ENCODE measurements at regions not wholly inside any gene's neighbourhood (a gene's known extent, or its start where the extent isn't known, plus 50 kb on each side); places are given as distances from the start of the nearest gene placed in this dataset.

GRCh38 chr18:41660654-41661053 lies 294.4 kb upstream of the PIK3C3 start:
- dilution Hi-C loops (cut with MboI; ENCODE audit: extremely low pct_ligation_motif_present, low sequenced_read_pairs) = no loop called here
- peak overlapping the region; percentile 36 for H3K4me2 ChIP-seq (ENCODE audit: insufficient read depth, low read length)
- no peak overlapping the region for H3K4me3 ChIP-seq (replicated peaks in 1 of 3; ENCODE audit: insufficient read depth in 1 of 3, low read depth in 1 of 3, low read length in 3 of 3)
- H3K36me3 ChIP-seq (ENCODE audit: control insufficient read depth in 2 of 2, extremely low read depth in 1 of 2, insufficient read depth in 2 of 2, low read length in 2 of 2) = no peaks in the 10 kb centered on the region
- ChIA-PET POLR2A (no interaction called here), CTCF (interaction anchor here (0.7 kb wide), 1 partner anchor 21 kb away, joined by 3 read pairs; no protein-coding TSS in a partner anchor)
- no peak overlapping the region for H2AFZ ChIP-seq (ENCODE audit: low read depth, low read length)
- intact Hi-C loops (cut with micrococcal nuclease) = no loop called here
- H3K9me1 ChIP-seq (replicated peaks; ENCODE audit: control insufficient read depth, extremely low read depth, insufficient read depth, low read length) = no peaks in the 10 kb centered on the region
- BruUV-seq (replicated peaks) = no TSS peak
- DNase-seq (ENCODE audit: low read depth, low spot score) (peak; percentile 70), FAIRE-seq (peak; percentile 38)
- H3K9me3 ChIP-seq (replicated peaks; ENCODE audit: control insufficient read depth, insufficient read depth, low read length) = no peaks in the 10 kb centered on the region
- H3K4me1 ChIP-seq (ENCODE audit: control insufficient read depth, extremely low read depth, insufficient read depth, low read length) = peaks cover 8% of the 10 kb centered on the region
- no peak overlapping the region for H3K27ac ChIP-seq (ENCODE audit: insufficient read depth, low read depth, low read length)
- TF ChIP-seq FOS (IDR thresholded peaks at IDR 0.05; ENCODE audit: borderline replicate concordance, insufficient read depth, low read length) = peak; percentile 54
- no peak for TF ChIP-seq POLR2A (IDR thresholded peaks at IDR 0.05; ENCODE audit: low read depth, low read length)
- TF ChIP-seq GATA2 (IDR thresholded peaks at IDR 0.05; ENCODE audit: insufficient read depth, insufficient read length, low read depth, low read length) = peak; percentile 84
- no peaks in the 10 kb centered on the region for H3K27me3 ChIP-seq (ENCODE audit: control insufficient read depth in 2 of 2, insufficient read depth in 2 of 2, low read length in 2 of 2)
- H4K20me1 ChIP-seq (replicated peaks; ENCODE audit: control insufficient read depth, extremely low read depth, insufficient read depth, low read length) = no peaks in the 10 kb centered on the region
- no peak overlapping the region for H3K9ac ChIP-seq (replicated peaks; ENCODE audit: extremely low read depth, insufficient read depth, low read length)
- no peaks in the 10 kb centered on the region for H3K79me2 ChIP-seq (ENCODE audit: control insufficient read depth, insufficient read depth, low read length)

DNA sequence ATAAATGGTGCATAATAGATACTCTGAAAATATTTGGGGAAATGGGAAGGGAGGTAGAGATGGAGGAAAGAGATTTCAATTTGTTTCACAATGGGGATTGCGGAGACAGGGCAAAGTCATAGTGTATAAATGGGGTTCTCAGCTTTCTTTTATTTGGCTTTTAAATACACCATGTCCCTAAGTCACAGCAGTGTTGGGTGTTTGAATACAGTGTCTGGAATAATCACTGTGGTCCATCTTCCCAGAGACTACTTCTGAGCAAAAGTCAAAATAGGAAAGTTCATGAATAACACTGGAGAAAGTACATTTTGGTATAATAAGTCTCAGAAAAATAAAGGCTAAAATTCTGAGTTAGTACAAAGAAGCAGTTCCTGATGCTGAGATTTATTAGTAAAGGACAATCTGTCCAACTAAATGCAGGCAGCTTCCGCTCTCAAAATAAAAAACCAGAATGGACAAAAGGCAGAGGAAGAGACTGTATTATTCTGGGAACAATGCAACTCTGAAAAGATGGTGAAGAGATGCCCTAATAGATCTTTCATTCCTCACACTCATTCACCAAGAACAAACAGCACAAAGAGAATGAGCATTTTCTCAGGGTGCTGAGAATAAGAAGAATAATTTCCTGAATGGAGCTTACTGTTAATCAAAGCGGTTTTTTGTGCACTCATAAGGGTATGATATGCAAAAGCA lies 295.4 kb upstream of the PIK3C3 start:
- Histone ChIP-seq H3K4me3 (replicated peaks in 1 of 3; ENCODE audit: insufficient read depth in 1 of 3, low read depth in 1 of 3, low read length in 3 of 3) (no peak overlapping the region), H3K9me3 (replicated peaks; ENCODE audit: control insufficient read depth, insufficient read depth, low read length) (no peaks in the 10 kb centered on the region), H3K27ac (ENCODE audit: insufficient read depth, low read depth, low read length) (no peak overlapping the region), H3K36me3 (ENCODE audit: control insufficient read depth in 2 of 2, extremely low read depth in 1 of 2, insufficient read depth in 2 of 2, low read length in 2 of 2) (no peaks in the 10 kb centered on the region), H3K4me2 (ENCODE audit: insufficient read depth, low read length) (no peak overlapping the region), H3K4me1 (ENCODE audit: control insufficient read depth, extremely low read depth, insufficient read depth, low read length) (peaks cover 8% of the 10 kb centered on the region), H3K79me2 (ENCODE audit: control insufficient read depth, insufficient read depth, low read length) (no peaks in the 10 kb centered on the region), H3K9ac (replicated peaks; ENCODE audit: extremely low read depth, insufficient read depth, low read length) (no peak overlapping the region), H4K20me1 (replicated peaks; ENCODE audit: control insufficient read depth, extremely low read depth, insufficient read depth, low read length) (no peaks in the 10 kb centered on the region), H2AFZ (ENCODE audit: low read depth, low read length) (no peak overlapping the region), H3K9me1 (replicated peaks; ENCODE audit: control insufficient read depth, extremely low read depth, insufficient read depth, low read length) (no peaks in the 10 kb centered on the region), H3K27me3 (ENCODE audit: control insufficient read depth in 2 of 2, insufficient read depth in 2 of 2, low read length in 2 of 2) (peaks cover 0 to 2% of the 10 kb centered on the region in 2 experiments)
- ChIA-PET CTCF (no interaction called here), POLR2A (no interaction called here)
- dilution Hi-C loops (cut with MboI; ENCODE audit: extremely low pct_ligation_motif_present, low sequenced_read_pairs) (no loop called here), intact Hi-C loops (cut with micrococcal nuclease) (no loop called here)
- no peak for TF ChIP-seq POLR2AphosphoS5 (IDR thresholded peaks at IDR 0.05; ENCODE audit: insufficient read depth, low read depth, low read length)
- TF ChIP-seq MYC (IDR thresholded peaks at IDR 0.05; ENCODE audit: low read depth, low read length) = no peak
- TF ChIP-seq EZH2 (IDR thresholded peaks at IDR 0.05; ENCODE audit: borderline replicate concordance, low read depth, low read length, severe bottlenecking) = no peak
- TF ChIP-seq POLR2A (IDR thresholded peaks at IDR 0.05; ENCODE audit: low read depth, low read length) = no peak
- TF ChIP-seq JUN (IDR thresholded peaks at IDR 0.05; ENCODE audit: borderline replicate concordance, insufficient read depth, insufficient read length, low read depth) = no peak
- TF ChIP-seq, protein P1, sequence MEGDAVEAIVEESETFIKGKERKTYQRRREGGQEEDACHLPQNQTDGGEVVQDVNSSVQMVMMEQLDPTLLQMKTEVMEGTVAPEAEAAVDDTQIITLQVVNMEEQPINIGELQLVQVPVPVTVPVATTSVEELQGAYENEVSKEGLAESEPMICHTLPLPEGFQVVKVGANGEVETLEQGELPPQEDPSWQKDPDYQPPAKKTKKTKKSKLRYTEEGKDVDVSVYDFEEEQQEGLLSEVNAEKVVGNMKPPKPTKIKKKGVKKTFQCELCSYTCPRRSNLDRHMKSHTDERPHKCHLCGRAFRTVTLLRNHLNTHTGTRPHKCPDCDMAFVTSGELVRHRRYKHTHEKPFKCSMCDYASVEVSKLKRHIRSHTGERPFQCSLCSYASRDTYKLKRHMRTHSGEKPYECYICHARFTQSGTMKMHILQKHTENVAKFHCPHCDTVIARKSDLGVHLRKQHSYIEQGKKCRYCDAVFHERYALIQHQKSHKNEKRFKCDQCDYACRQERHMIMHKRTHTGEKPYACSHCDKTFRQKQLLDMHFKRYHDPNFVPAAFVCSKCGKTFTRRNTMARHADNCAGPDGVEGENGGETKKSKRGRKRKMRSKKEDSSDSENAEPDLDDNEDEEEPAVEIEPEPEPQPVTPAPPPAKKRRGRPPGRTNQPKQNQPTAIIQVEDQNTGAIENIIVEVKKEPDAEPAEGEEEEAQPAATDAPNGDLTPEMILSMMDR (IDR thresholded peaks at IDR 0.05; ENCODE audit: extremely low read depth in 1 of 2, insufficient read depth in 1 of 2, low read depth in 1 of 2, low read length in 2 of 2) = no peak
- TF ChIP-seq, protein P2, sequence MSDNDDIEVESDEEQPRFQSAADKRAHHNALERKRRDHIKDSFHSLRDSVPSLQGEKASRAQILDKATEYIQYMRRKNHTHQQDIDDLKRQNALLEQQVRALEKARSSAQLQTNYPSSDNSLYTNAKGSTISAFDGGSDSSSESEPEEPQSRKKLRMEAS (IDR thresholded peaks at IDR 0.05; ENCODE audit: insufficient read depth, insufficient read length) = no peak
- TF ChIP-seq FOS (IDR thresholded peaks at IDR 0.05; ENCODE audit: borderline replicate concordance, insufficient read depth, low read length) = no peak
- TF ChIP-seq GATA2 (IDR thresholded peaks at IDR 0.05; ENCODE audit: insufficient read depth, insufficient read length, low read depth, low read length) = no peak
- no TSS peak for BruUV-seq (replicated peaks)
- DNase-seq (ENCODE audit: low read depth, low spot score) (peak; percentile 22), FAIRE-seq (no peak)

Measured in endothelial cell of umbilical vein (primary cell).